IPS-NIHi7 (cell line): ENCODE measurements at regions not wholly inside any gene's neighbourhood (a gene's known extent, or its start where the extent isn't known, plus 50 kb on each side); places are given as distances from the start of the nearest gene placed in this dataset.
"Not testable (repeated sequence)": the region's sequence is repeated elsewhere in the genome, so short reads cannot be mapped to it uniquely, and the experiment has no call there.

Experiments used
- DNase-seq: peaks from one replicate; pipeline ENCODE4 v3.0.0; 2012; ENCODE audit warnings: mixed read lengths; ENCODE audit errors: extremely low spot score

- DNase-seq = not testable (repeated sequence)
Measured at GRCh38 chr7:55705728-55706450, 133.6 kb upstream of the VOPP1 start.

DNA sequence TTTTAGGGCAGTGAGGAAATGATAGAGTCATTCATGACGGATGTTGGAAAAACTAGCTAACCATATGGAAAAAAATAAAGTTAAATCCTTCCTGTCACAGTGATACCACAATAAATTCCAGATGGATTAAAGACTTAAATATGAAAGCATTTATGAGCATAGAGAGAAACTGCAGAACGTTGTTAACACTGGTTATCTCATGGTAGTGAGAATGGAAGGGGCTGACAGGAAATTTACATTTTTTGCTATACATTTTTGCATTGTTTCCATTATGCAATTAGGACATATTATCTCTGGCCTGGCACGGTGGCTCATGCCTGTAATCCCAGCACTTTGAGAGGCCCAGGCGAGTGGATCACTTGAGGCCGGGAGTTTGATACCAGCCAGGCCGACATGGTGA, 130.5 kb upstream of the VOPP1 start:
- not testable (repeated sequence) for DNase-seq

DNA sequence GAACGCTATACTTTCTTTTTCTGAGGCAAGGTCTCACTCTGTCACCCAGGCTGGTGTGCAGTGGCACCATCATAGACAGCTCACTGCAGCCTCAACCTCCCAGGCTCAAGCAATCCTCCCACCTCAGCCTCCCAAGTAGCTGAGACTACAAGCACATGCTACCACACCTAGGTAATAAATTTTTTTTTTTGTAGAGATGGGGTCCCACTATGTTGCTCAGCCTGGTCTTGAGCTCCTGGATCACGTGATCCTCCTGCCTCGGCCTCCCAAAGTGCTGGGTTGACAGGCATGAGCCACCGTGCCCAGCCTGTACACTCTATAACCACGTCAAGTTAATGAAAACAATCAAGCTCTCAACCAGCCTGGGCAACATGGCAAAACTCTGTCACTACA, 127.1 kb upstream of the VOPP1 start:
- DNase-seq = not testable (repeated sequence)

GRCh38 chr7:55698607-55699449, 126.5 kb upstream of the VOPP1 start:
- DNase-seq = not testable (repeated sequence)

DNA sequence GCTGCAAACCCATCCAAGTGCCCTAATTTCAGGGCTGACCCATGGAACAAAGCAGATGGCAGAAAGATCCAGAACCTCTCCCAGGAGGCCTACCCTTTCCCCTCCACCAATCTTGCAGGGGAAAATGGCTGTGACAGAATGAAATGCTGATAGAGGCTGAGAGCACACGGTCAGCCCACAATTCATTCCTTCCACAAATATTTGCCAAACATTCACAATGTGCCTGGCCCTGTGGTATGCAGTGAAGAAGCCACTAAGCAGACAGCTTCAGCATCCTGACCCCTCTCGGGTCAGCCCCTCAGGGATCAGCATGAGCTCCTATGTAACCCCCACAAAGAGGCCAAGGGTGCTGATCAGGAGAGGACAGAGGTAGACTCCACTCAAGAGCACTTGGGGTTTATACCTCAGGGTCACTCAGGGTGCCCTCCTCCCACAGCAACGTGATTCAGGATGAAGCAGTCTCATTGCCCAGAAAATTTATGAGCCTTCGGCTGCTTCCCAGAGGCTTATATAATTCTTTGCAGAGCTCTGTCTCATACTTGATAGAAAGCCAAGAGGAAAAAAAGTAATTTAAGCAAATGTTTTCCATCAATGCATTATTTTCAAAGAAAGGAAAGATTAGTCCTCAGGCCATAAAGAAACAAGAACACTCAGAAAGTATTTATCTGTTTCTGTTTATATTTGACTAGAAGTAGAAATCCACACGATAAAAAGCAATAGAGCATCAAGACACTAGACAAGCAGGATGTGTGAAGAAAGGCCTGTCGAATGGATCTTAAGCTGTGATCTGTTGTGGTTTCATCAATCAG, 123.8 kb upstream of the VOPP1 start:
- DNase-seq = not testable (repeated sequence)

DNA sequence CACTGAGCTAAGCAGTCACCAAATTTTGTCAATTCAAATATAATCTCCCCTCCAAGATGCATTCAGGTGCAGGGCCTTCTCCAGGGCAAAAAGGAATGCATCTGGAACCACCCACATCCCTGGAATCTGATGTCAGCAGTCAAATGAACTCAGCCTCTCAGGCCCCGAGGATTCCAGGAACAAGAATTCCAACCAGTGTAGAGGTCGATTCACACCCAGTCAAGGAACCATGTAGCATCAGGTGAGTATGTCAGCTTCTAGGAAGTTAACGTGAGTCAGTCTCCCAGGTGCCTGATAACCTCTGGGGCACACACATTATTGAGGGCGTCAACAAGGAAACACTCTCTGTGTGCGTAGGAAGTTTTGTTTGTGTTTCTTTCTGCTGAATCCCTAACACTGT, 122.2 kb upstream of the VOPP1 start:
- DNase-seq = not testable (repeated sequence)

DNA sequence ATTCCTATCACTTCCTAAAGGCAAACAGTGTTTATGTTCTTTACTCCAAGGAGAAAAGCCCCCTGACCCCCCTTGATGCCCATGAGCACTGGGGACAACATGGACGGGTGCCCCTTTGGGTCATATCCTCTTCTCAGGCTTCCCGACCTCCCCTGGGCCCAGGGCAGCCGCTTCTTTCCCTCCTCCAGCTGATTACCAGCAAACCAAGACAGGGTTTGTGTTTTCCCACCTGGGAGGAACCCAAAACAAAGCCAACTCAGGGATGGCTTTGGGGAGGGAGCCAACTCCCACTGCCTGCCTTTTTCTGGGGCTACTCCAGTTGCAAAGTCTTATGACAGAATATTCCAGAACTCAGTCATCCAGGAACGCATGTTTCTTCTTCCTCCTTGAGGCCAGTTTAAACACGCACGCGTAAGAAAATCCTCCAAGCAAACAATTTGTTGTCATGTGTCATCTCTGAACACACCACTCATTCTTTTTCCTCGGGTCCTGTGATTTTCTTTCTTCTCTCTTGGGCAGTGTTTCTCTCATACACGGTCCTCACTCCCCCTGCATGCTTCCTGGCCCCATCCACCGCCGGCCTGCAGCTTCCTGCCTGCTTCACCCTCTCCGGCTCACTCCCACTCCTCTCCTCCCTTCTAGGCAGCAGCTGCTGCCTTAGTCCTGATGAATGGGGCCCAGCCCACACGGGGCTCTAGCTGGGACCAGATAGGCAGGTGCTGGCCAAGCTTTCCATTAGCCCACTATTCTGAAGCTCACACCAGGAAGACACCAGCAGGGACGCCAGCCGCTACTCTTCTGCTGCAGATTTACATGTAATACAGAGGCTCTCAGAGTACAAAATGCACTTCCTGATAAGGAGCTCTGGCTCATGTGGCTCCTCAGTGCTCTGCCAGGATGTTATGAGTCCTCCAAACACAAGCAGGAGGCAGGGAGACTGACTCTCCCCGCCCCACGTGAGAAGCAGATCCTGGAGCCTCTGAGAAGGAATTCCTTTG, 116.7 kb upstream of the VOPP1 start:
- not testable (repeated sequence) for DNase-seq

DNA sequence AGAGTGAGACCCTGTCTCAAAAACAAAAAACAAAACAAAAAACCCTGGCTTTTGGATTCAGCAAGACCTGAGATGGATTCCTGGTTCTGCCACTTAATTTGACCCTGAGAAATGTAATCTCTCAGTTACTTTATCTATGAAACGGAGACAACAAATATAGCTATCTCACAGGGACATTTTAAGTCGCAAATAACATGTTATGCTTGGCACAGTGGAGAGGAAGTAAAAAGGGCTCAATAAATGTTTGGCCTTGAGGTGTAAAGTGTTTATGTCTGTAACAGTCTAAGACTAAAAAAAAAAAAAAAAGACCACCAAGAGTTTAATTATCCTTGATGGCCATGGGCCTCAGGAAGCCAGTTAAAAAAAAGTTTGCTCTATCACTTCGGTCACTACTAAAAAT, 116.0 kb upstream of the VOPP1 start:
- not testable (repeated sequence) for DNase-seq

DNA sequence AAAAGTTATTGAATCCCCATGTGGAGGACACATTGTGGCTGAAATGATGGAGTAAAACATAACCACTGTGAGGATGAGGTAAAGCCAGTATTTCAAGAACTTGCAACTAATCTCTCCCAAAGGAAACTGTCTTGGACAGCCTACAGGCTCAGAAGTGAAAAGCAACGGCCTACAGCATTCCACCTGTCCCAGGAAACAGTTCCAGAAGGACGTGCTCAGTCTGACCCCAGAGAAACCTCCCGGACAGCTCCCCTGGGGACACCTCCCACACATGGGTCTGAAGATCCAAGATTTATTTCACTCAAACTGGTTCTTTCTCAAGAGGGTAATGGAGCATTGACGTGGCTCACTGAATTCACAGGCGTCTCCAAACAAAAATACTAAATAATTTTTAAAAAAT, 115.0 kb upstream of the VOPP1 start:
- DNase-seq = not testable (repeated sequence)

DNA sequence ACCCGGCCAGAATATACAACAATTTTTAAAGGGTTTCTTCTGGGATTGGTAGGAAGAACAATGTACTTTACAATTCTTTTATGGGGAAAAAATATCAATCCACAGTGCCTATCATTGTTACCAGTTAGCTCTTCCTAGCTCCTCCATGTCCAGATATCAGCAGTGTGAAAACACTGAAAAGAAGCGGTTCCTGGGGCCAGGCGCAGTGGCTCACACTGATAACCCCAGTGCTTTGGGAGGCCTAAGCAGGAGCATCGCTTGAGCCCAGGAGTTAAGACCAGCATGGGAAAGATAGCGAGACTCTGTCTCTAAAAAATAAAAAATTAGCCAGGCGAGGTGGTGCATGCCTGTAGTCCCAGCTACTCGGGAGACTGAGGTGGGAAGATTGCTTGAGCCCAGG, 114.5 kb upstream of the VOPP1 start:
- DNase-seq = not testable (repeated sequence)

DNA sequence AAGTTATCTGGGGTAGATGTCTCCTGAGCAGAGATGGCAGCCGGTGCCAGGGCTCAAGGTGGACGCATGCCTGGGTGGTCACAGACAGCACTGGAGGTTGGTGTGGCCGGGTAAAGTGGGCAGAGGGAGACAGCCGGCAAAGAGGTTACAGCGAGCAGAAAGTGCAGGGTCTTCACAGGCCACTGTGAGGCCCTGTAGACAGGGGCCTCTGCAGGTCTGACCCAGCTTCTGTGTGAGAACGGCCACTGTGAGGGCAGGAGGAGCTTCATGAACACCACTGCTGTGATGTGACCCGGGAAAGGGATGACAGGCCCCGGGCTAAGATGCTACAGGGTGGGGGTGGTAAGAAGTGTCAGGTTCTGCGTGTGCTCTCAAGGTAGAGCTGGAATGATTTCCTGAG, 111.2 kb upstream of the VOPP1 start:
- not testable (repeated sequence) for DNase-seq

DNA sequence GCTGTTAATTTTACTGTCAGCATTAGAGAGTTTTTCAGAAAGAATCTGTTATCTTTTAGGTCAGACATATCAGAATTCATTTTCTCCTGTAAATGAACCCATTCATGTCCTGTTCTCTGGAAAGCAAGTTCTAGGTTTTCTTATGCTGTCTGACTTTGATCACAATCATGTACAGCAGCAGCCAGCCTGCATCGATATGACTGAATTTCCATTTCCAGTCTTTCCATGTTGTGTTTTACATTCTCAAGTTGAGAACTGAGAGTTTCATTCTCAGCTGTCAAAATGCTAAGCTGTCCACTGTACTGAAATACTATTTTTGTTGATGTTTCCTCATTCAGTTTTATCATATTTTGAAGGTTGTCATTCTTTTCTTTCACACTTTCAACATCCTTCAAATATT, 103.3 kb upstream of the VOPP1 start:
- DNase-seq = not testable (repeated sequence)

GRCh38 chr7:55673525-55673924, 101.2 kb upstream of the VOPP1 start:
- DNase-seq = not testable (repeated sequence)

DNA sequence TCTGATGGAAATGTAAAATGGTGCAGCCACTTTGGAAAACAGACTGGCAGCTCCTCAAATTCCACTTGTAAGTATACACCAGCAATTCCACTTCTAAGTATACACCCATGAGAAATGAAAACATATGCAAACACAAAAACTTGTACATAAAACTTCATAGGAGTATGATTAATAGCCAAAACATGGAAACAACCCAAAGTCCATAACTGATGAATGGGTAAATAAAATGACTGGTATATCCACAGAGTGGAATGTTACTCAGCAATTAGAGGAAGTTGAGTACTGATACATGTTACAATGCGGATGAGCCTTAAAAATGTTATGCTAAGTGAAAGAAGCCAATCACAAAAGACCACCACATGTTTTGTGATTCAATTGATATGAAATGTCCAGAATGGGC, 99.8 kb upstream of the VOPP1 start:
- not testable (repeated sequence) for DNase-seq

- no peak for DNase-seq
Measured at GRCh38 chr7:55657654-55658053, 85.4 kb upstream of the VOPP1 start.

DNA sequence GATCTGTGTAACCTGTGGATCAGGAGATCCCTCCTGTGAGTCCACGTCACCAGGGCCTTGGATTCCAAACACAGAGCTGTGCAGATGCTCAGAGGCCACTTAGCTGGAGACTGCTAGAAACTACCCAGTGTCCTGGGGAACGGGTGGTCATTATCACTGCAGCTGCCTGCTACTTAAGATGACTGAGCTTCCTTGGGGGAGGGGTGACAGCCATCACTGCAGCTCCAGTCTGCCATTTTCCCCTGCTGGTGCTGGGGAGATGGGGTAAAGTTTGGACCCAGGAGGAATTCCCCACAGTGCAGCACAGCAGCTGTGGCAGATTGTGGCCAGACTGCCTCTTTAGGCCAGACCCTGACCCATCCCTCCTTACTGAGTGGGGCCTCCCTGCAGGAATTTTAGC, 78.8 kb upstream of the VOPP1 start:
- no peak for DNase-seq

GRCh38 chr7:55649238-55649637, 76.9 kb upstream of the VOPP1 start:
- DNase-seq = no peak

DNA sequence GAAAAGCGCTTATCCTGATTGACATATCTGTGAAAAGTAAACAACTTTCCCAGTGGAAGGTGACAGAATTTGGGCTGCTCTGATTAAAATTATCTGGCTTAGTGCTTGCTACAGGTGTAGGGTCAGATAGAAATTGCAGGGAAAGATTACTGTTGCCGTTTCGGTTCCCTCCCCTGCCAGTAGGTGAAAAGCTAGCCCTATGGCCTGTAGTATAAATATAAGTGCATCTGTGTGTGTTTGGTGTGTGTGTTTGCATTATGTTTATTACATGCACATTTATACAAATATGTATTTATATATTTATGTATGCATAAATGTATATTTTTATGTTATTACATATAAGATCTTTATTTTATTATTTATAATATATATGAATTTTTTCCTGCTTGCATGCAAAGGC, 72.3 kb upstream of the VOPP1 start:
- DNase-seq = no peak

DNA sequence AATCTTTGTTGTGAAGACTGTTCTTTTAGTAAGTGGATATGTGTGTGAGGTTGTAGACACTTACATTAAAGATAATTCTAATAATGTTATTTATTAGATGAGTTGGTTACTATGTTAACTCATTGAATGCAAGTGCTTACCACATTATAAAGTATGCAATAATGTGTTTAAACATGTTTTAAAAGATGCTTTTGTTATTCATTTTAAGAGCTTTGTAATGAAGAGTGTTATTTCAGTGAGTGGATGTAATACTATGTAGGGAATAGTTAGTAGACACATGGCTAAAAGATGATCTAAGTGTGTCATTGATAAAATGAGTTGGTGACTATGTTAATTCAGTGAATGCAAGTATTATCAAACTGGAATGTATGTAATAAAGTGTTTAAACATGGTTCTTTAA, 70.0 kb upstream of the VOPP1 start:
- no peak for DNase-seq

GRCh38 chr7:55641811-55642210, 69.5 kb upstream of the VOPP1 start:
- DNase-seq = no peak

GRCh38 chr7:55641273-55641691, 69.0 kb upstream of the VOPP1 start:
- DNase-seq = peak; percentile 74
